Small intestine (tissue), 7 donors: ENCODE measurements at regions not wholly inside any gene's neighbourhood (a gene's known extent, or its start where the extent isn't known, plus 50 kb on each side); places are given as distances from the start of the nearest gene placed in this dataset.
"Not testable (repeated sequence)": the region's sequence is repeated elsewhere in the genome, so short reads cannot be mapped to it uniquely, and the experiment has no call there.

ENCODE experiments used
- DNase-seq, 2 donors: peaks; one replicate each; pipeline versions ENCODE4 v3.0.0 to v3.0.0-alpha.2; 2013
- FAIRE-seq: peaks from 2 replicates; lab custom pipeline; 2012; peaks lifted over from hg19 to GRCh38; lab: Jason Lieb, UNC
- H3K27ac ChIP-seq, 3 donors: one replicate each; pipeline ENCODE4 v1.5.1; 2013; ENCODE audit warnings: low read length in 2 of 3, mild to moderate bottlenecking in 2 of 3, control low read depth in 1 of 3, inconsistent platforms in 1 of 3, low read depth in 1 of 3, moderate library complexity in 1 of 3
- H3K27me3 ChIP-seq, 3 donors: one replicate each; pipeline ENCODE4 v1.6.1; 2013; ENCODE audit warnings: low read length in 3 of 3, inconsistent platforms in 1 of 3; ENCODE audit not compliant: control insufficient read depth in 3 of 3, insufficient read depth in 3 of 3
- H3K36me3 ChIP-seq, 3 donors: one replicate each; pipeline ENCODE4 v1.6.1; 2013; ENCODE audit warnings: low read length in 3 of 3, inconsistent platforms in 1 of 3, low read depth in 1 of 3, mild to moderate bottlenecking in 1 of 3, moderate library complexity in 1 of 3; ENCODE audit not compliant: control insufficient read depth in 3 of 3, insufficient read depth in 2 of 3
- H3K4me1 ChIP-seq, 3 donors: one replicate each; pipeline ENCODE4 v1.6.1; 2013; ENCODE audit warnings: low read length in 2 of 3, inconsistent platforms in 1 of 3, low read depth in 1 of 3, mild to moderate bottlenecking in 1 of 3, moderate library complexity in 1 of 3; ENCODE audit not compliant: control insufficient read depth in 3 of 3, insufficient read depth in 2 of 3
- H3K4me3 ChIP-seq, 3 donors: one replicate each; pipeline ENCODE4 v1.5.1; 2013; ENCODE audit warnings: low read length in 3 of 3, control low read depth in 1 of 3, inconsistent platforms in 1 of 3, low read depth in 1 of 3, mild to moderate bottlenecking in 1 of 3, moderate library complexity in 1 of 3
- H3K9me3 ChIP-seq, 2 donors: one replicate each; pipeline ENCODE4 v1.6.1; 2013; ENCODE audit warnings: low read depth in 1 of 2, low read length in 1 of 2; ENCODE audit not compliant: control insufficient read depth in 2 of 2, insufficient read depth in 1 of 2
- WGBS, 3 donors: extraction: QIAGEN DNeasy Blood & Tissue Kit; methylation state at CpG; one replicate each; pipeline ENCODE4 v1.1.7; 2013; 5-methylcytosine and 5-hydroxymethylcytosine counted together
- donor health status: healthy with polysubstance abuse.
- donor health status: control.
- donor health status: control.
- donor health status: Bipolar disorder and iron deficiency.
- donor health status: healthy.

GRCh38 chr7:32658034-32658433 lies 162.7 kb downstream of the AVL9 start:
- Histone ChIP-seq H3K36me3 (no peaks in the 10 kb centered on the region), H3K4me1 (no peaks in the 10 kb centered on the region), H3K9me3 (no peaks in the 10 kb centered on the region), H3K27ac (no peak overlapping the region), H3K4me3 (no peak overlapping the region), H3K27me3 (no peaks in the 10 kb centered on the region)
- DNase-seq (no peak), FAIRE-seq (no peak)
- 66 to 84% (median 72%) methylated on average over 7 of the region's 7 CpGs for WGBS, 3 donors

GRCh38 chr7:32654549-32654948 lies 159.3 kb downstream of the AVL9 start:
- not testable (repeated sequence) for FAIRE-seq, H3K36me3 ChIP-seq, H3K27me3 ChIP-seq, H3K9me3 ChIP-seq, H3K4me1 ChIP-seq, DNase-seq, H3K27ac ChIP-seq, H3K4me3 ChIP-seq
- WGBS, 3 donors, result 81 to 89% (median 89%) methylated on average over 1 of the region's 1 CpG

GRCh38 chr7:32650356-32650755 lies 155.1 kb downstream of the AVL9 start:
- not testable (repeated sequence) for FAIRE-seq, H3K4me3 ChIP-seq, H3K9me3 ChIP-seq, H3K4me1 ChIP-seq, H3K27me3 ChIP-seq, H3K36me3 ChIP-seq, H3K27ac ChIP-seq, DNase-seq
- 85 to 94% (median 93%) methylated on average over 1 of the region's 1 CpG for WGBS, 3 donors

- Histone ChIP-seq H3K27me3 (no peaks in the 10 kb centered on the region), H3K36me3 (no peaks in the 10 kb centered on the region), H3K9me3 (no peaks in the 10 kb centered on the region), H3K4me3 (no peak overlapping the region), H3K27ac (no peak overlapping the region), H3K4me1 (no peaks in the 10 kb centered on the region)
- WGBS, 3 donors, result 76 to 95% (median 78%) methylated on average over 6 of the region's 6 CpGs
- FAIRE-seq (no peak), DNase-seq (no peak)
Observed at GRCh38 chr7:32648408-32649156, 153.3 kb downstream of the AVL9 start.

- 56 to 83% (median 71%) methylated on average over 2 of the region's 2 CpGs for WGBS, 3 donors
- not testable (repeated sequence) for H3K27ac ChIP-seq, H3K4me3 ChIP-seq, H3K27me3 ChIP-seq, H3K4me1 ChIP-seq, DNase-seq, H3K36me3 ChIP-seq, H3K9me3 ChIP-seq
- peak; percentile 5 for FAIRE-seq
Observed at GRCh38 chr7:32645255-32645654, 150.0 kb downstream of the AVL9 start.

- Histone ChIP-seq H3K9me3 (no peaks in the 10 kb centered on the region), H3K27ac (no peak overlapping the region), H3K4me3 (no peak overlapping the region), H3K4me1 (no peaks in the 10 kb centered on the region), H3K36me3 (no peaks in the 10 kb centered on the region), H3K27me3 (no peaks in the 10 kb centered on the region)
- 89 to 96% (median 94%) methylated on average over 5 of the region's 5 CpGs for WGBS, 3 donors
- no peak for FAIRE-seq
- no peak for DNase-seq
Observed at GRCh38 chr7:32643194-32643593, 147.9 kb downstream of the AVL9 start.

GRCh38 chr7:32639122-32639521 lies 143.8 kb downstream of the AVL9 start:
- H3K27me3 ChIP-seq, result no peaks in the 10 kb centered on the region
- no peak overlapping the region for H3K27ac ChIP-seq
- no peak overlapping the region for H3K4me3 ChIP-seq
- H3K36me3 ChIP-seq, result no peaks in the 10 kb centered on the region
- DNase-seq, result no peak
- H3K4me1 ChIP-seq, result no peaks in the 10 kb centered on the region
- no peaks in the 10 kb centered on the region for H3K9me3 ChIP-seq
- WGBS, 3 donors, result 88 to 98% (median 93%) methylated on average over 3 of the region's 3 CpGs
- no peak for FAIRE-seq

GRCh38 chr7:32638479-32639121 lies 143.3 kb downstream of the AVL9 start:
- not testable (repeated sequence) for DNase-seq, H3K9me3 ChIP-seq
- 50 to 81% (median 67%) methylated on average over 1 of the region's 1 CpG for WGBS, 3 donors

More at GRCh38 chr7:32638479-32639121, 143.3 kb downstream of the AVL9 start:
- not testable (repeated sequence) for H3K27ac ChIP-seq, H3K4me1 ChIP-seq, FAIRE-seq, H3K36me3 ChIP-seq, H3K27me3 ChIP-seq, H3K4me3 ChIP-seq
